ENCODE measurements at regions not wholly inside any gene's neighbourhood (a gene's known extent, or its start where the extent isn't known, plus 50 kb on each side); places are given as distances from the start of the nearest gene placed in this dataset.

DNA sequence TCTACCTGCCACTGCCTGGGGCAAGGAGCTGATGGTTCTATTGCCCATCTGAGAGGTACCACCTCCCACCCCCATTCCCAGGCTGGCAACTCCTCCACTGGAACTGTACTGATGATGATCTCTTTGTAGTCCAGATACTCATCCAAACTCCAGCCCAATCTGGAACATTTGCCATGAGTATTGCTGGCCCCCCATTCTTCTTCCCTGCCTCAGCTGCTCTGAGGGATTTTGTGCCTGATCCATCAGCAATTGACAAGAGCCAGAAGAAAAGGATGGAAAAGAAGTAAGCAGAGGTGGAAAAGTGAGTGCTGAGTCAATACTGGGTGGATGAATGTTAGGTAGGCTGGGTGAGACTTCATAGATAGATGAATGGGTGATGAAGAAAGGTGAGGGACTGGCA is 101.2 kb downstream of the NMUR2 start:
- CTCF ChIA-PET, result no interaction called here
- no peak overlapping the region for H3K4me3 ChIP-seq (ENCODE audit: low read depth, low read length)
- TF ChIP-seq, protein P1, sequence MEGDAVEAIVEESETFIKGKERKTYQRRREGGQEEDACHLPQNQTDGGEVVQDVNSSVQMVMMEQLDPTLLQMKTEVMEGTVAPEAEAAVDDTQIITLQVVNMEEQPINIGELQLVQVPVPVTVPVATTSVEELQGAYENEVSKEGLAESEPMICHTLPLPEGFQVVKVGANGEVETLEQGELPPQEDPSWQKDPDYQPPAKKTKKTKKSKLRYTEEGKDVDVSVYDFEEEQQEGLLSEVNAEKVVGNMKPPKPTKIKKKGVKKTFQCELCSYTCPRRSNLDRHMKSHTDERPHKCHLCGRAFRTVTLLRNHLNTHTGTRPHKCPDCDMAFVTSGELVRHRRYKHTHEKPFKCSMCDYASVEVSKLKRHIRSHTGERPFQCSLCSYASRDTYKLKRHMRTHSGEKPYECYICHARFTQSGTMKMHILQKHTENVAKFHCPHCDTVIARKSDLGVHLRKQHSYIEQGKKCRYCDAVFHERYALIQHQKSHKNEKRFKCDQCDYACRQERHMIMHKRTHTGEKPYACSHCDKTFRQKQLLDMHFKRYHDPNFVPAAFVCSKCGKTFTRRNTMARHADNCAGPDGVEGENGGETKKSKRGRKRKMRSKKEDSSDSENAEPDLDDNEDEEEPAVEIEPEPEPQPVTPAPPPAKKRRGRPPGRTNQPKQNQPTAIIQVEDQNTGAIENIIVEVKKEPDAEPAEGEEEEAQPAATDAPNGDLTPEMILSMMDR (IDR thresholded peaks at IDR 0.05; ENCODE audit: insufficient read depth, low read length, missing control alignments), result no peak
- POLR2A ChIA-PET, result no interaction called here
- no peak for DNase-seq (ENCODE audit: low read depth, low spot score)

DNA sequence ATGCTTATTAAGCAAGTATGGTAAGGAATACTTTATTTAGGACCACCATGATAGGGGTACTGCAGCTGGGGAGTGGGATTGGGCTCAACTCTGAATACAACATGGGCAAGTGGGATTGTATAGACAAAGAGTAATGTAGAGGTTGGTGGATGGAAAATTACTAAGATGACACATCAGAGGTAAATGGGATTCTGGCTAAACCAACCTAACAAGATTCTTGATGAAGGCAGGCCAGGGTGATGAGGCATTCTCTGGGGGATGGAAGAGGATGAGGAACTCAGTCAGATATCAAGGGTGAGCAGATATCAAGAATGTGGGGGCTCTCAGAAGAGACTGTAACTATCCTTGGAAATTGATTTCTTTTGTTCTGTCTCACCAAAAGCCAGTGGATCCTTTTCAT is 107.2 kb downstream of the NMUR2 start:
- H3K4me3 ChIP-seq (ENCODE audit: low read depth, low read length), result no peak overlapping the region
- CTCF ChIA-PET, result no interaction called here
- no peak for DNase-seq (ENCODE audit: low read depth, low spot score)
- POLR2A ChIA-PET, result no interaction called here
- TF ChIP-seq, protein P1 (IDR thresholded peaks at IDR 0.05; ENCODE audit: insufficient read depth, low read length, missing control alignments), result no peak

DNA sequence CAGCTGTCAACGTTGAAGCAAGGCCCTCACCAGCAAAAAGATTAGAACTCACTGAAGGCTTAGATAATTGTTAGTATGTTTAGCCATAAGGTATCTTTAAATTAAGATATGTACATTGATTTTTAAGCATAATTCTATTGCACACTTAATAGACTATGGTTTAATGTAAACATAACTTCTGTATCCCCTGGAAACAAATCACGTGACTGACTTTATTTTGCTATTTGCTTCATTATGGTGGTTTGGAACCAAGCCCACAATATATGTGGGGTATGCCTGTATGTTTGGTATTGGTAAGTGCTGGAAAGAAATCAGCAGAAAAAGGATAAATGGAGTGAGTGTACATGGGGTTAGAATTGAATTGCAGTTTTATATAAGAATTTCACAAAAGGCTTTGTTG is 111.9 kb downstream of the NMUR2 start:
- POLR2A ChIA-PET, result no interaction called here
- CTCF ChIA-PET, result no interaction called here
- DNase-seq (ENCODE audit: low read depth, low spot score), result no peak
- TF ChIP-seq, protein P1 (IDR thresholded peaks at IDR 0.05; ENCODE audit: insufficient read depth, low read length, missing control alignments), result no peak
- no peak overlapping the region for H3K4me3 ChIP-seq (ENCODE audit: low read depth, low read length)

DNA sequence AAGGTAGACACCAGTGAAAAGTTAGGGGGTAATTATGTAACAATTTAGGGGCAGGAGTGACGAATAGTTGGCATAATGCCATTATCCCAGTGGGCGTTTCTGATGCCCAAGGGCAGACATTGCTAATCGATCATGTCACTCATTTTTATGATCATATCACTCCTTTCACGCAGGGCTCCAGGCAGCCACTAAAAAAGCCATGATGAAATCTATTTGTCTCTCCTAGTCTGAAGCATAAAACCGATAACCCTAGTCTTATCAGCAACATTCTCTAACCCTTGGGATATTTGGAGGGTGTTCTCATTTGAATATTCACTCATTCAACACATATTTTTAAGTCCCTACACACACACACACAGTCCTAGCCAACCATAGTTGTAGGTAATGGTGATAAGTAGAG is 114.9 kb downstream of the NMUR2 start:
- TF ChIP-seq, protein P1 (IDR thresholded peaks at IDR 0.05; ENCODE audit: insufficient read depth, low read length, missing control alignments), result no peak
- ChIA-PET CTCF (no interaction called here), POLR2A (no interaction called here)
- DNase-seq (ENCODE audit: low read depth, low spot score), result no peak
- no peak overlapping the region for H3K4me3 ChIP-seq (ENCODE audit: low read depth, low read length)

DNA sequence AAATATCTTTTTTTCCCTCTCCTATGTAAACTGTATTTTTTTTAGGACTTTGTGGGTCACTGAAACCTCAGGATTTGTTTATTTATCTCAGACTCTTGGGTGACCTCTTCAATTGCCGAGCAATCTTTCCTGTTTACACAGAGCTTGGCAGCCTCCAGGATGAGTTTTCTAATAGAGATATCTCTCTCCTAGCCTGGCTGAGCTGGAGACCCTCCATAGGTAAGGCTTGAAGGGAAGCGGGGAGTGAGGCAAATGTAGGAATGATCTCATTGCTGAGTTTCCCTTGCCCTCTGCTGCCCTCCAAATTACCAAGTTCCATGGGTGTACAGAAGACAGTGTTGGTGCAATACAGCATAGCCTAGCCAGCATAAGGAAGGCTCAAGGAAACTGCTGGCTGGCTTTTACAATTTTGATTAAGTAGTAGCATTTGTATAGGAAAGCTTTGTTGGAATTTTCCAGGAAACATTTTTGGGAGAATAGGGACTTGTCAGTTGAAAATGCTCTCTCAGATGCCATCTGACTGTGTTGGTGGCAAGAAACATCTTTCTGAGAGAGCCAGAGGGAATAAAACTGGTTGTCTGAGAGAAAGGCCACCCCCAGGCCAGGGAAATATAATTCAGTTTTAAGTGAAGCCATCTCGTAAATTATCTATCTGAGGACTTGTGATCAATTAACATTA is 116.0 kb downstream of the NMUR2 start:
- no peak for DNase-seq (ENCODE audit: low read depth, low spot score)
- no peak overlapping the region for H3K4me3 ChIP-seq (ENCODE audit: low read depth, low read length)
- POLR2A ChIA-PET, result no interaction called here
- CTCF ChIA-PET, result no interaction called here
- TF ChIP-seq, protein P1 (IDR thresholded peaks at IDR 0.05; ENCODE audit: insufficient read depth, low read length, missing control alignments), result no peak

DNA sequence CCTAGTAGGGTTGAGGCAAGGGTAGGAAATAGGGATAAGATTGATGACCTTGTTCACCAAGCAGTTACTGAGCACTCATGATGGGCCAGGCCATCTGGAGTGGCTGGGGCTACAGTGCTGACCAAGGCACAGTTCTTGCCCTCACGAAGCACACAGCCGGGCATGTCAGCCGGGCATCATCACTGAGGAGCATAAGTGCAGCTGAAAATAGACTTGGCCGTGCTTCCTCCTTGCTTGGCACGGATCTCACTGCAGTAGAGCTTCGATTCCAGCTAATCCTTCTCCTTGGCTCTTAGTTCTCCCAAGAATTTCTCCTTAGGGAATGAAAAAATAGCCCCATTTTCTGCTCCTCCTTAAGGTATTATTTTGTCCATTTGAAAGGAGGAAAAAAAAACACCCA is 116.6 kb downstream of the NMUR2 start:
- no peak for DNase-seq (ENCODE audit: low read depth, low spot score)
- POLR2A ChIA-PET, result no interaction called here
- CTCF ChIA-PET, result no interaction called here
- TF ChIP-seq, protein P1 (IDR thresholded peaks at IDR 0.05; ENCODE audit: insufficient read depth, low read length, missing control alignments), result no peak
- no peak overlapping the region for H3K4me3 ChIP-seq (ENCODE audit: low read depth, low read length)
